GM12872 (cell line): ENCODE measurements at regions not wholly inside any gene's neighbourhood (a gene's known extent, or its start where the extent isn't known, plus 50 kb on each side); places are given as distances from the start of the nearest gene placed in this dataset.

Experiments used
- TF ChIP-seq, protein P1 (sequence below): IDR thresholded peaks from 3 replicates; pipeline ENCODE4 v1.5.1; 2011; ENCODE audit warnings: low read depth, mild to moderate bottlenecking, low read length, moderate library complexity; ENCODE audit not compliant: insufficient read depth

DNA sequence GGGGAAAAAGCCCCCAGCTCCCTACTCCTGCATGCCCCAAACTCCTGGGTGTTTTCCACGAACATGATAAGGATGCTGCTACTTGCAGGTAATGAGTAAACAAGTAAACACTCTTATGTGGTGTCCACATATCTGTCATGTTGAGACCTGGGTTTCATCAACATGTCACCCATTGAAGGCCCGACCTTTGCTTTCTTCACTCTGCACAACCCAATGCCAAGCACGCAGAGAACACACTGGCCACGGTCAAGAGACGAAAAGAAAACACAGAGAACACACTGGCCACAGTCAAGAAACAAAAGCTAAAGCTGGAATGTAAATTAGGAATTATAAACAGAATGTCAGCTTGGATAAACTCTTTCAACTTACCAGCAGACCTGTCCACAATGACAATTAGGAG lies 143.1 kb downstream of the TTC32 start:
- TF ChIP-seq, protein P1, sequence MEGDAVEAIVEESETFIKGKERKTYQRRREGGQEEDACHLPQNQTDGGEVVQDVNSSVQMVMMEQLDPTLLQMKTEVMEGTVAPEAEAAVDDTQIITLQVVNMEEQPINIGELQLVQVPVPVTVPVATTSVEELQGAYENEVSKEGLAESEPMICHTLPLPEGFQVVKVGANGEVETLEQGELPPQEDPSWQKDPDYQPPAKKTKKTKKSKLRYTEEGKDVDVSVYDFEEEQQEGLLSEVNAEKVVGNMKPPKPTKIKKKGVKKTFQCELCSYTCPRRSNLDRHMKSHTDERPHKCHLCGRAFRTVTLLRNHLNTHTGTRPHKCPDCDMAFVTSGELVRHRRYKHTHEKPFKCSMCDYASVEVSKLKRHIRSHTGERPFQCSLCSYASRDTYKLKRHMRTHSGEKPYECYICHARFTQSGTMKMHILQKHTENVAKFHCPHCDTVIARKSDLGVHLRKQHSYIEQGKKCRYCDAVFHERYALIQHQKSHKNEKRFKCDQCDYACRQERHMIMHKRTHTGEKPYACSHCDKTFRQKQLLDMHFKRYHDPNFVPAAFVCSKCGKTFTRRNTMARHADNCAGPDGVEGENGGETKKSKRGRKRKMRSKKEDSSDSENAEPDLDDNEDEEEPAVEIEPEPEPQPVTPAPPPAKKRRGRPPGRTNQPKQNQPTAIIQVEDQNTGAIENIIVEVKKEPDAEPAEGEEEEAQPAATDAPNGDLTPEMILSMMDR, result no peak

GRCh38 chr2:19757586-19757985 lies 144.2 kb downstream of the TTC32 start:
- TF ChIP-seq, protein P1, result no peak

DNA sequence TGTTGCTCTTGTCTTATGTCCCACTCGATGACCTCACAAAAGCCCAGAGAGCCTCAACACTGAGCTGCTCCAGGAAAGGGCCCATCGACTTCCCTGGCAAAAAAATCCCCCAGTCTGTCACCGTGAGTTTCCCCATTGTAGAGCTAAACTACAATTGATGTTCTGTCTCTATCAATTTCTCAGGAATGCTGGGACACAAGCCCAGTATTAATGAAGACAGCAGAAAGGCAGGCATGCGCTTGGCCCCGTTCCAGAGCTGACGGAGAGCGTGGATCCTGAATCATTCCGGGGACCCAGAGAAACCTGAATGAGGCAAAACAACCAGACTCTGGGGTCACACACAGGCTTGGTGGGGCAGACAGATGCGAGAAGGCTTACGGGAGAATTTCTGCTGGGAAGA lies 146.9 kb downstream of the TTC32 start:
- TF ChIP-seq, protein P1, result no peak

- TF ChIP-seq, protein P1, result no peak
Measured at GRCh38 chr2:19753818-19754217, 148.0 kb downstream of the TTC32 start.

GRCh38 chr2:19753314-19753713 lies 148.5 kb downstream of the TTC32 start:
- TF ChIP-seq, protein P1, result no peak

- TF ChIP-seq, protein P1, result no peak
Measured at GRCh38 chr2:19752500-19752899, 149.3 kb downstream of the TTC32 start.

DNA sequence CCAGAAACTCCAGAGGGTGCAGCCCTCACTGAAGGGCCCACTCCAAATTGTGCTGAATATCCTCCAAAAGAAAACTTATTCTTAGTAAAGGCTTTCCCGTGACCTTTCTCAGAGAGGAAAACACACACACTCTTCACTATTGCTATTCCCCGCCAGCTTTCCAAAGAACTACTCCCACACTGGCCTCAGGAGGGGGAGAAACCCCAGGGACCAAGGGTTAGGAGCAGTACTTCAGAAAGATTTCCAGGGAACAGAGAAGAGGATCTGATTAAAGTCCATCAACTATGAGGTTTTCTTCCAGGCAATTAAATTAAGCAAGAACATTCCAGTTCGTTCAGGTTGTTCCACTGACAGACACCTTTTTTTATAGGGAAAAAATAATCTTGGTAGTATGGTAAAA lies 150.2 kb downstream of the TTC32 start:
- TF ChIP-seq, protein P1, result no peak

GRCh38 chr2:19750136-19750535 lies 151.6 kb downstream of the TTC32 start:
- TF ChIP-seq, protein P1, result no peak
